ENCODE measurements at regions not wholly inside any gene's neighbourhood (a gene's known extent, or its start where the extent isn't known, plus 50 kb on each side); places are given as distances from the start of the nearest gene placed in this dataset.
"Not testable (repeated sequence)": the region's sequence is repeated elsewhere in the genome, so short reads cannot be mapped to it uniquely, and the experiment has no call there.

DNA sequence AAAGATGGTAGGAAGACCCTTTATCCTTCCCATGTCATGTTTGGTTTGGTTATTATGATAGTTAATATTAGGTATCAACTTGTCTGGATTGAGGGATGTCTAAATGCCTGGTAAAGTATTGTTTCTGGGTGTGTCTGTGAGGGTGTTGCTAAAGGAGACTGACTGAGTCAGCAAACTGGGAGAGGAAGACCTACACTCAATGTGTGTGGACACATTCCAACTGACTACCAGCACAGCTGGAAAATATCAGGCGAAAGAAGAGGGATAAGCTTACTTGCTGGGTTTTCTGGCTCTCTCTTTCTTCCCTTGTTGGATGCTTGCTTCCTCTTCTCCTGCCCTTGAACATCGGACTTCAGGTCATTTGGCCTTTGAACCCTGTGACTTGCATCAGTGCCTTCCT lies 1227.6 kb upstream of the EPHA6 start:
- Mint-ChIP-seq H3K27me3 (ENCODE audit: low read depth in 2 of 2) (no peaks in the 10 kb centered on the region), H3K9me3 (peaks cover 7 to 17% of the 10 kb centered on the region in 2 donors), H3K4me1 (no peaks in the 10 kb centered on the region), H3K4me3 (no peak overlapping the region), H3K36me3 (no peaks in the 10 kb centered on the region), H3K27ac (no peak overlapping the region)
- 77% methylated on average over 2 of the region's 2 CpGs for WGBS (ENCODE audit: insufficient coverage)
- no peak for ATAC-seq
- Histone ChIP-seq H3K36me3 (ENCODE audit: control insufficient read depth, insufficient read depth, low read length) (no peaks in the 10 kb centered on the region), H3K4me3 (ENCODE audit: low read length) (no peak overlapping the region), H3K27ac (ENCODE audit: low read length) (no peak overlapping the region), H3K27me3 (ENCODE audit: control insufficient read depth, insufficient read depth, low read length) (no peaks in the 10 kb centered on the region), H3K4me1 (ENCODE audit: control insufficient read depth, insufficient read depth, low read length) (no peaks in the 10 kb centered on the region), H3K9me3 (ENCODE audit: control insufficient read depth, insufficient read depth, low read length) (peaks cover 5% of the 10 kb centered on the region)
- TF ChIP-seq, protein P1, sequence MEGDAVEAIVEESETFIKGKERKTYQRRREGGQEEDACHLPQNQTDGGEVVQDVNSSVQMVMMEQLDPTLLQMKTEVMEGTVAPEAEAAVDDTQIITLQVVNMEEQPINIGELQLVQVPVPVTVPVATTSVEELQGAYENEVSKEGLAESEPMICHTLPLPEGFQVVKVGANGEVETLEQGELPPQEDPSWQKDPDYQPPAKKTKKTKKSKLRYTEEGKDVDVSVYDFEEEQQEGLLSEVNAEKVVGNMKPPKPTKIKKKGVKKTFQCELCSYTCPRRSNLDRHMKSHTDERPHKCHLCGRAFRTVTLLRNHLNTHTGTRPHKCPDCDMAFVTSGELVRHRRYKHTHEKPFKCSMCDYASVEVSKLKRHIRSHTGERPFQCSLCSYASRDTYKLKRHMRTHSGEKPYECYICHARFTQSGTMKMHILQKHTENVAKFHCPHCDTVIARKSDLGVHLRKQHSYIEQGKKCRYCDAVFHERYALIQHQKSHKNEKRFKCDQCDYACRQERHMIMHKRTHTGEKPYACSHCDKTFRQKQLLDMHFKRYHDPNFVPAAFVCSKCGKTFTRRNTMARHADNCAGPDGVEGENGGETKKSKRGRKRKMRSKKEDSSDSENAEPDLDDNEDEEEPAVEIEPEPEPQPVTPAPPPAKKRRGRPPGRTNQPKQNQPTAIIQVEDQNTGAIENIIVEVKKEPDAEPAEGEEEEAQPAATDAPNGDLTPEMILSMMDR (IDR thresholded peaks at IDR 0.05): no peak
- DNase-seq: no peak
- intact Hi-C loops (cut with micrococcal nuclease): no loop called here

DNA sequence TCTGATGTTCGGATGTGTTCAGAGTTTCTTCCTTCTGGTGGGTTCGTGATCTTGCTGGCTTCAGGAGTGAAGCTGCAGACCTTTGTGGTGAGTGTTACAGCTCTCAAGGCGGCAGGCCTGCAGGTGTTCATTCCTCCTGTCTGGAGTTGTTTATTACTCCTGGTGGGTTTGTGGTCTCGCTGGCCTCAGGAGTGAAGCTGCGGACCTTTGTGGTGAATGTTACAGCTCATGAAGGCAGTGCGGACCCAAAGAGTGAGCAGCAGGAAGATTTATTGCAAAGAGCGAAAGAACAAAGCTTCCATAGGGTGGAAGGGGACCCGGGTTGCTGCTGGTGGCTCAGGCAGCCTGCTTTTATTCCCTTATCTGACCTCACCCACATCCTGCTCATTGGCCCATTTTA lies 1226.8 kb upstream of the EPHA6 start:
- H3K36me3 Mint-ChIP-seq; H3K4me3 ChIP-seq (ENCODE audit: low read length); H3K27ac ChIP-seq (ENCODE audit: low read length); H3K9me3 ChIP-seq (ENCODE audit: control insufficient read depth, insufficient read depth, low read length); H3K36me3 ChIP-seq (ENCODE audit: control insufficient read depth, insufficient read depth, low read length); H3K4me3 Mint-ChIP-seq; H3K27ac Mint-ChIP-seq; intact Hi-C loops (cut with micrococcal nuclease); H3K4me1 ChIP-seq (ENCODE audit: control insufficient read depth, insufficient read depth, low read length); DNase-seq; ATAC-seq; H3K4me1 Mint-ChIP-seq; H3K27me3 ChIP-seq (ENCODE audit: control insufficient read depth, insufficient read depth, low read length); H3K27me3 Mint-ChIP-seq (ENCODE audit: low read depth in 2 of 2): not testable (repeated sequence)
- peaks cover 6 to 18% of the 10 kb centered on the region in 2 donors for H3K9me3 Mint-ChIP-seq
- 16% methylated on average over 8 of the region's 8 CpGs for WGBS (ENCODE audit: insufficient coverage)

DNA sequence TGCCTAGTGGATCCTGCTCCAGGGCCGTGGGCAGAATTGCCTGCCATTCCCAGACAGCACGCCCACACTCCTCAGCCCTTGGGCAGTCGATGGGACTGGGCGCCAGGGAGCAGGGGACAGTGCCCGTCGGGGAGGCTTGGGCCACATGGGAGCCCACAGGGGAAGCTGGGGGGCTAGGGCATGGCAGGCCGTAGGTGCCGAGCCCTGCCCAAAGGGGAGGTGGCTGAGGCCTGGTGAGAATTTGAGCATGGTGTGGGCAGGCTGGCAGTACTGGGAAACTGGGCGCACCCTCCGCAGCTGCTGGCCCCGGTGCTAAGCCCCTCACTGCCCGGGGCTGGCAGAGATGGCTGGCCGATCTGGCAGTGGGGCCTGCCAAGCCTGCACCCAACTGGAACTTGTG lies 1225.9 kb upstream of the EPHA6 start:
- Histone ChIP-seq H3K9me3 (ENCODE audit: control insufficient read depth, insufficient read depth, low read length) (peaks cover 5% of the 10 kb centered on the region), H3K4me1 (ENCODE audit: control insufficient read depth, insufficient read depth, low read length) (no peaks in the 10 kb centered on the region), H3K27me3 (ENCODE audit: control insufficient read depth, insufficient read depth, low read length) (no peaks in the 10 kb centered on the region), H3K36me3 (ENCODE audit: control insufficient read depth, insufficient read depth, low read length) (no peaks in the 10 kb centered on the region), H3K4me3 (ENCODE audit: low read length) (no peak overlapping the region), H3K27ac (ENCODE audit: low read length) (no peak overlapping the region)
- Mint-ChIP-seq H3K4me1 (no peaks in the 10 kb centered on the region), H3K9me3 (peaks cover 6 to 18% of the 10 kb centered on the region in 2 donors), H3K4me3 (no peak overlapping the region), H3K27me3 (ENCODE audit: low read depth in 2 of 2) (no peaks in the 10 kb centered on the region), H3K36me3 (no peaks in the 10 kb centered on the region), H3K27ac (no peak overlapping the region)
- no peak for DNase-seq
- no peak for ATAC-seq
- WGBS (ENCODE audit: insufficient coverage): 90% methylated on average over 13 of the region's 13 CpGs
- intact Hi-C loops (cut with micrococcal nuclease): no loop called here
- TF ChIP-seq, protein P1 (IDR thresholded peaks at IDR 0.05): no peak

DNA sequence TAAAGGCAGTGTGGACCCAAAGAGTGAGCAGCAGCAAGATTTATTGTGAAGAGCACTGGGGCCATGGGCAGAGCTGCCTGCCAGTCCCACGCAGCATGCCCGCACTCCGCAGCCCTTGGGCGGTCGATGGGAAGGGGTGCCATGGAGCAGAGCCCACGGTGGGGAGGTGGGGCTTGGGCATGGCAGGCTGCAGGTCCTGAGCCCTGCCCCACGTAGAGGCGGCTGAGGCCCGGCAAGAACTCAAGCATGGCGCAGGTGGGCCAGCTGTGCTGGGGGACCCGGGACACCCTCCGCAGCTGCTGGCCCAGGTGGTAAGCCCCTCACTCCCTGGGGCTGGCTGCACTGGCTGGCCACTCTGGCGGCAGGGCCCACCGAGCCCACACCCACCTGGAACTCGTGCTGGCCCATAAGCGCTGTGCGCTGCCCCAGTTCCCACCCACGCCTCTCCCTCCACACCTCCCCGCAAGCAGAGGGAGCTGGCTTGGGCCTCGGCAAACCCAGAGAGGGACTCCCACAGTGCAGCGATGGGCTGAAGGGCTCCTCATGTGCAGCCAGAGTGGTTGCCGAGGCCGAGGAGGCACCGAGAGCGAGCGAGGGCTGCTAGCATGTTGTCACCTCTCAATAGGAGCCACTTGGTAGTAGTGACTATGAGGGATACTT lies 1218.8 kb upstream of the EPHA6 start:
- Mint-ChIP-seq H3K4me3 (no peak overlapping the region), H3K36me3 (no peaks in the 10 kb centered on the region), H3K27ac (no peak overlapping the region), H3K4me1 (no peaks in the 10 kb centered on the region), H3K9me3 (peaks cover 2 to 15% of the 10 kb centered on the region in 2 donors), H3K27me3 (ENCODE audit: low read depth in 2 of 2) (no peaks in the 10 kb centered on the region)
- intact Hi-C loops (cut with micrococcal nuclease): no loop called here
- TF ChIP-seq, protein P1 (IDR thresholded peaks at IDR 0.05): no peak
- Histone ChIP-seq H3K4me1 (ENCODE audit: control insufficient read depth, insufficient read depth, low read length) (no peaks in the 10 kb centered on the region), H3K36me3 (ENCODE audit: control insufficient read depth, insufficient read depth, low read length) (no peaks in the 10 kb centered on the region), H3K27ac (ENCODE audit: low read length) (no peak overlapping the region), H3K27me3 (ENCODE audit: control insufficient read depth, insufficient read depth, low read length) (no peaks in the 10 kb centered on the region), H3K4me3 (ENCODE audit: low read length) (no peak overlapping the region), H3K9me3 (ENCODE audit: control insufficient read depth, insufficient read depth, low read length) (peaks cover 10% of the 10 kb centered on the region)
- no peak for ATAC-seq
- DNase-seq: no peak
- WGBS (ENCODE audit: insufficient coverage): 86% methylated on average over 26 of the region's 26 CpGs

All from natural killer cell (primary cell).